NCI-H2029 treated with DMSO at 0.1 percent for 48 hours (cell line): ENCODE measurements at regions not wholly inside any gene's neighbourhood (a gene's known extent, or its start where the extent isn't known, plus 50 kb on each side); places are given as distances from the start of the nearest gene placed in this dataset.

ENCODE experiments used
- DNase-seq: peaks from one replicate; lab custom pipeline; 2025; lab: John Stamatoyannopoulos, UW

- no peak for DNase-seq
Measured at GRCh38 chr14:26929361-26929760, 331.5 kb upstream of the NOVA1 start.

- no peak for DNase-seq
Measured at GRCh38 chr14:26930576-26930975, 332.7 kb upstream of the NOVA1 start.

- DNase-seq = no peak
Measured at GRCh38 chr14:26932606-26933005, 334.8 kb upstream of the NOVA1 start.

GRCh38 chr14:26933431-26933830, 335.6 kb upstream of the NOVA1 start:
- DNase-seq = no peak

GRCh38 chr14:26934151-26934550, 336.3 kb upstream of the NOVA1 start:
- DNase-seq = no peak

- no peak for DNase-seq
Measured at GRCh38 chr14:26935733-26936132, 337.9 kb upstream of the NOVA1 start.

- no peak for DNase-seq
Measured at GRCh38 chr14:26938054-26938453, 340.2 kb upstream of the NOVA1 start.

GRCh38 chr14:26939755-26940154, 341.9 kb upstream of the NOVA1 start:
- no peak for DNase-seq

GRCh38 chr14:26941521-26941920, 343.7 kb upstream of the NOVA1 start:
- no peak for DNase-seq

GRCh38 chr14:26947265-26947664, 349.4 kb upstream of the NOVA1 start:
- DNase-seq = no peak

- DNase-seq = no peak
Measured at GRCh38 chr14:26959437-26959836, 361.6 kb upstream of the NOVA1 start.

GRCh38 chr14:26959972-26960660, 362.3 kb upstream of the NOVA1 start:
- DNase-seq = no peak

GRCh38 chr14:26963711-26964110, 365.9 kb upstream of the NOVA1 start:
- DNase-seq = no peak

- DNase-seq = no peak
Measured at GRCh38 chr14:26965490-26965889, 367.7 kb upstream of the NOVA1 start.

- DNase-seq = no peak
Measured at GRCh38 chr14:26966908-26967307, 369.1 kb upstream of the NOVA1 start.

- no peak for DNase-seq
Measured at GRCh38 chr14:26974965-26975364, 377.1 kb upstream of the NOVA1 start.

GRCh38 chr14:26982071-26982470, 384.2 kb upstream of the NOVA1 start:
- no peak for DNase-seq

GRCh38 chr14:26984311-26985177, 386.7 kb upstream of the NOVA1 start:
- DNase-seq = no peak

GRCh38 chr14:26987744-26988363, 390.0 kb upstream of the NOVA1 start:
- no peak for DNase-seq

- DNase-seq = no peak
Measured at GRCh38 chr14:26990946-26991345, 393.1 kb upstream of the NOVA1 start.

- DNase-seq = no peak
Measured at GRCh38 chr14:26992403-26993115, 394.7 kb upstream of the NOVA1 start.

- DNase-seq = no peak
Measured at GRCh38 chr14:26993556-26993955, 395.7 kb upstream of the NOVA1 start.
